Neural progenitor cell (in vitro differentiated cells): ENCODE measurements at regions not wholly inside any gene's neighbourhood (a gene's known extent, or its start where the extent isn't known, plus 50 kb on each side); places are given as distances from the start of the nearest gene placed in this dataset.

Experiments used
- DNase-seq: peaks from one replicate; pipeline ENCODE4 v3.0.0-alpha.2; 2016; ENCODE audit warnings: low spot score
- H2AFZ ChIP-seq: fragments of 200-600 bp; sonication (generic); replicated peaks from 2 replicates; pipeline ENCODE4 v1.6.1; 2016; ENCODE audit warnings: antibody characterized with exemption
- H3F3A ChIP-seq: fragments of 200-600 bp; sonication (generic); 2 replicates; pipeline ENCODE4 v1.6.1; 2016; ENCODE audit warnings: antibody characterized with exemption, low read depth
- H3K27ac ChIP-seq: fragments of 200-600 bp; sonication (generic); 2 replicates; pipeline ENCODE4 v1.5.1; 2016; ENCODE audit warnings: mild to moderate bottlenecking
- H3K27me3 ChIP-seq: fragments of 200-600 bp; sonication (generic); 2 replicates; pipeline ENCODE4 v1.6.1; 2016; ENCODE audit warnings: mild to moderate bottlenecking, moderate library complexity
- H3K36me3 ChIP-seq: fragments of 200-600 bp; sonication (generic); 2 replicates; pipeline ENCODE4 v1.5.1; 2016
- H3K4me1 ChIP-seq: fragments of 200-600 bp; sonication (generic); 2 replicates; pipeline ENCODE4 v1.6.1; 2016; ENCODE audit warnings: mixed run types
- H3K4me2 ChIP-seq: fragments of 200-600 bp; sonication (generic); 2 replicates; pipeline ENCODE4 v1.6.1; 2016
- H3K4me3 ChIP-seq: fragments of 200-600 bp; sonication (generic); 2 replicates; pipeline ENCODE4 v1.5.1; 2016
- H3K79me2 ChIP-seq: fragments of 200-600 bp; sonication (generic); 2 replicates; pipeline ENCODE4 v1.6.1; 2016; ENCODE audit warnings: low read depth
- H3K9ac ChIP-seq: fragments of 200-600 bp; sonication (generic); 2 replicates; pipeline ENCODE4 v1.6.1; 2016
- H3K9me3 ChIP-seq: fragments of 200-600 bp; sonication (generic); 2 replicates; pipeline ENCODE4 v1.5.1; 2016; ENCODE audit warnings: low read depth
- H4K20me1 ChIP-seq: fragments of 200-600 bp; sonication (generic); 2 replicates; pipeline ENCODE4 v1.6.1; 2016; ENCODE audit warnings: low read depth
- H3K27ac Mint-ChIP-seq: 3 replicates; pipeline ENCODE4 v1.8.0; 2021; ENCODE audit warnings: mixed read lengths
- H3K27me3 Mint-ChIP-seq: 2 replicates; pipeline ENCODE4 v1.8.0; 2022; ENCODE audit warnings: low read depth, mild to moderate bottlenecking, inconsistent platforms, moderate library complexity, mixed read lengths; ENCODE audit not compliant: insufficient read depth
- H3K36me3 Mint-ChIP-seq: 3 replicates; pipeline ENCODE4 v1.8.0; 2021; ENCODE audit warnings: mixed read lengths
- H3K4me1 Mint-ChIP-seq: 3 replicates; pipeline ENCODE4 v1.8.0; 2021; ENCODE audit warnings: mixed read lengths
- H3K4me3 Mint-ChIP-seq: 3 replicates; pipeline ENCODE4 v1.8.0; 2021; ENCODE audit warnings: mild to moderate bottlenecking, moderate library complexity, mixed read lengths
- H3K9me3 Mint-ChIP-seq: 3 replicates; pipeline ENCODE4 v1.8.0; 2020; ENCODE audit warnings: mixed read lengths
- EZH2 ChIP-seq: fragments of 200-600 bp; sonication (generic); IDR thresholded peaks from 2 replicates; pipeline ENCODE4 v1.6.1; 2017; ENCODE audit warnings: antibody characterized with exemption, mild to moderate bottlenecking, moderate library complexity
- EZH2phosphoT487 ChIP-seq: fragments of 200-600 bp; sonication (generic); IDR thresholded peaks from 2 replicates; pipeline ENCODE4 v1.6.1; 2017; ENCODE audit warnings: antibody characterized with exemption
- TF ChIP-seq, protein P1 (sequence below): fragments of 200-600 bp; sonication (generic); IDR thresholded peaks from 2 replicates; pipeline ENCODE4 v1.5.1; 2017; ENCODE audit warnings: antibody characterized with exemption, mild to moderate bottlenecking

- no peaks in the 10 kb centered on the region for H3K4me1 Mint-ChIP-seq
Observed at GRCh38 chr2:204031056-204031455, 94.5 kb downstream of the ICOS start.

DNA sequence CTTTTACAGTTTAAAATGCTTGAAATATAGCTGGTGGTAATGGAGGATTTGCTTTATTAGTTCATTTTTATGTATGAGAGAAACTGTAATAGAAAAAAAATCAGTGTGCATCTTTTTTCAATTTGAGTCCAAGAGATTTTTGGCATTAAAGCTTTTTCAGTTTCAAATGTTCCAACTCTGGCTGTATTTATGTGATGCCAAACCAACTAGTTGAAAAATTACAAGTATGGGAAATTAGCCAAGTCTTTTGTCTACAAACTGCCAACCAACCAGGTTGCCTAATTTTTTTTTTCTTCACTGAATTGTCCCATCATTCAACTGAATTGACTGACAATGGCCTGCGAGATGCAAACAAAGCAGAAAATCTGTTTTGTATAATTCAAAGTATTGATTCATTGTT is 95.7 kb downstream of the ICOS start:
- no peaks in the 10 kb centered on the region for H3K4me1 Mint-ChIP-seq
- H4K20me1 ChIP-seq, result no peaks in the 10 kb centered on the region
- H3K27me3 Mint-ChIP-seq, result no peaks in the 10 kb centered on the region

More at GRCh38 chr2:204031056-204031455, 94.5 kb downstream of the ICOS start:
- H3K4me3 Mint-ChIP-seq, result no peak overlapping the region
- no peaks in the 10 kb centered on the region for H3K36me3 Mint-ChIP-seq
- Histone ChIP-seq H3K9me3 (no peaks in the 10 kb centered on the region), H3K4me2 (no peak overlapping the region), H3K36me3 (no peaks in the 10 kb centered on the region), H3K27ac (no peak overlapping the region), H3K27me3 (no peaks in the 10 kb centered on the region), H2AFZ (peak overlapping the region; percentile 17), H3F3A (no peaks in the 10 kb centered on the region), H3K9ac (no peak overlapping the region), H3K79me2 (no peaks in the 10 kb centered on the region), H3K4me3 (no peak overlapping the region), H3K4me1 (no peaks in the 10 kb centered on the region), H4K20me1 (no peaks in the 10 kb centered on the region)
- H3K9me3 Mint-ChIP-seq, result peaks cover 2% of the 10 kb centered on the region
- no peak for DNase-seq
- no peak overlapping the region for H3K27ac Mint-ChIP-seq
- TF ChIP-seq, protein P1, sequence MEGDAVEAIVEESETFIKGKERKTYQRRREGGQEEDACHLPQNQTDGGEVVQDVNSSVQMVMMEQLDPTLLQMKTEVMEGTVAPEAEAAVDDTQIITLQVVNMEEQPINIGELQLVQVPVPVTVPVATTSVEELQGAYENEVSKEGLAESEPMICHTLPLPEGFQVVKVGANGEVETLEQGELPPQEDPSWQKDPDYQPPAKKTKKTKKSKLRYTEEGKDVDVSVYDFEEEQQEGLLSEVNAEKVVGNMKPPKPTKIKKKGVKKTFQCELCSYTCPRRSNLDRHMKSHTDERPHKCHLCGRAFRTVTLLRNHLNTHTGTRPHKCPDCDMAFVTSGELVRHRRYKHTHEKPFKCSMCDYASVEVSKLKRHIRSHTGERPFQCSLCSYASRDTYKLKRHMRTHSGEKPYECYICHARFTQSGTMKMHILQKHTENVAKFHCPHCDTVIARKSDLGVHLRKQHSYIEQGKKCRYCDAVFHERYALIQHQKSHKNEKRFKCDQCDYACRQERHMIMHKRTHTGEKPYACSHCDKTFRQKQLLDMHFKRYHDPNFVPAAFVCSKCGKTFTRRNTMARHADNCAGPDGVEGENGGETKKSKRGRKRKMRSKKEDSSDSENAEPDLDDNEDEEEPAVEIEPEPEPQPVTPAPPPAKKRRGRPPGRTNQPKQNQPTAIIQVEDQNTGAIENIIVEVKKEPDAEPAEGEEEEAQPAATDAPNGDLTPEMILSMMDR, result no peak
- TF ChIP-seq EZH2phosphoT487 (no peak), EZH2 (no peak)
- H3K27me3 Mint-ChIP-seq, result no peaks in the 10 kb centered on the region

DNA sequence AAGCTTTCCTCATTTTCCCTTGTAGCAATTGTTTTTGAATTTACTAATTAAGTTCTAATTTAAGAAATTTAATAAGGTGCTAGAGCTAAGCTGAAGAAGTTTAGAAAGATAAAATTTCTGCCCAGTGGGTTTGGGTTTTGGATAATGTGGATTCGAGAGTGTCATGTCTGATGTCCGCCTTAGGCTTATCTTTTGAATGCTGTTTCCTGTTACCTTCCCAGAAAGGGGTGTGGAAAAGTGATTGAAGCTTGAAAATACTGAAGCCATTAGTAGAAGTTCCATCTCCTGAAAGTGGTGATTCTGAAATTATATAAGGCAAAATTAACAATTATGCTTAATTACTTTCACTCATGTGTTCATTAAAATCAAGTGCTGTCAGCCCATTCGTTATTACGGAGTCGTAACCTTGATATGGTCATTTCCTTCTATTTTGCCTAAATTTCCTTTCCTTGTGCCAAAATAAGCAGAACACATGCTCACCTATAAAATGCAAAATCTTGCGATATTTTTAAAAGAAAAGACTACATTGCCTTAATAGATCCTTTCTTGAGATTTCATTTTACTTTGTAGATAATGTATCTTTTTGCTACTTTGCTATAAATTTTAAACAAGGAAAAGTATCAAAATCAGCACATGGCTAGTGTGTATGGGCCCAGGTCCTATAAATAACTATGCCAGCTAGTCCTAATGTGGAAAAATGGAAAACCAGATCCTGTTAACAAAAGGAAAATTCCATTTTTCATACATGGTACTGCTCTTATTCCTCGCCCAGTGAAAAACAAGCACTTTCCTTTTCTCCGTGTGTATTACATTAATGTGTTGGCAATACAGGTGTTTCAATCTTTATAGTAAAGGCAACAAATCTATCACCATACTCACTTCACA is 97.3 kb downstream of the ICOS start:
- Histone ChIP-seq H2AFZ (no peak overlapping the region), H3K4me3 (no peak overlapping the region), H3K27me3 (no peaks in the 10 kb centered on the region), H3K27ac (no peak overlapping the region), H3F3A (no peaks in the 10 kb centered on the region), H3K4me1 (no peaks in the 10 kb centered on the region), H3K9me3 (no peaks in the 10 kb centered on the region), H3K9ac (no peak overlapping the region), H3K36me3 (no peaks in the 10 kb centered on the region), H3K4me2 (no peak overlapping the region), H4K20me1 (no peaks in the 10 kb centered on the region), H3K79me2 (no peaks in the 10 kb centered on the region)
- no peak for DNase-seq
- H3K27ac Mint-ChIP-seq, result no peak overlapping the region
- H3K4me1 Mint-ChIP-seq, result no peaks in the 10 kb centered on the region
- TF ChIP-seq EZH2, result no peak
- no peak for TF ChIP-seq EZH2phosphoT487
- TF ChIP-seq, protein P1, result no peak
- H3K4me3 Mint-ChIP-seq, result no peak overlapping the region
- peaks cover 2% of the 10 kb centered on the region for H3K9me3 Mint-ChIP-seq
- no peaks in the 10 kb centered on the region for H3K36me3 Mint-ChIP-seq
- no peaks in the 10 kb centered on the region for H3K27me3 Mint-ChIP-seq

More for the DNA sequence above, 95.7 kb downstream of the ICOS start:
- H3K27me3 ChIP-seq, result no peaks in the 10 kb centered on the region
- no peak for DNase-seq
- no peak overlapping the region for H3K4me3 Mint-ChIP-seq
- H3K4me3 ChIP-seq, result no peak overlapping the region
- H3F3A ChIP-seq, result no peaks in the 10 kb centered on the region
- no peak overlapping the region for H3K27ac Mint-ChIP-seq
- no peak overlapping the region for H3K9ac ChIP-seq
- H3K9me3 ChIP-seq, result no peaks in the 10 kb centered on the region
- H3K27ac ChIP-seq, result no peak overlapping the region
- H3K36me3 Mint-ChIP-seq, result no peaks in the 10 kb centered on the region
- TF ChIP-seq, protein P1, result no peak
- no peak for TF ChIP-seq EZH2
- TF ChIP-seq EZH2phosphoT487, result no peak
- no peak overlapping the region for H2AFZ ChIP-seq
- no peak overlapping the region for H3K4me2 ChIP-seq
- H3K36me3 ChIP-seq, result no peaks in the 10 kb centered on the region
- H3K4me1 ChIP-seq, result no peaks in the 10 kb centered on the region
- peaks cover 2% of the 10 kb centered on the region for H3K9me3 Mint-ChIP-seq
- no peaks in the 10 kb centered on the region for H3K79me2 ChIP-seq
